ENCODE measurements at regions not wholly inside any gene's neighbourhood (a gene's known extent, or its start where the extent isn't known, plus 50 kb on each side); places are given as distances from the start of the nearest gene placed in this dataset.

DNA sequence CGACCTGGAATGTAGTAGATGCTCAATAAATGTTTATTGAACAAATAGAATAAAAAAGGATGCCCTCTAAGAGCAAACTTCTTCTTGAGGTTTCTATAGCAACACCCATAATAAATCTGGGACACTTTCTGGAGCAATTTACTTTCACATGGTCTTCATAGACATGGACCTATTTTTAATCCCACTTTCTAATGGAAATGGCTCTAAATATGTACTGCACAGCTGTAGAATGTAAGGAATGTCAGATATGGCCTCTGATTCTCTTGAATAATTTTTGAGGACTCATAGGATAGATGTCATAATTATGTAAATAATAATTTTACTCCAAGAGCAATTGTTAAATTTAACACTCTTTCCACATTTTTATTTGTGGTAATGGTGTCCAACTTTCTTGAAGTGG, 133.5 kb upstream of the DAAM1 start (continued):
- TF ChIP-seq, protein P1, sequence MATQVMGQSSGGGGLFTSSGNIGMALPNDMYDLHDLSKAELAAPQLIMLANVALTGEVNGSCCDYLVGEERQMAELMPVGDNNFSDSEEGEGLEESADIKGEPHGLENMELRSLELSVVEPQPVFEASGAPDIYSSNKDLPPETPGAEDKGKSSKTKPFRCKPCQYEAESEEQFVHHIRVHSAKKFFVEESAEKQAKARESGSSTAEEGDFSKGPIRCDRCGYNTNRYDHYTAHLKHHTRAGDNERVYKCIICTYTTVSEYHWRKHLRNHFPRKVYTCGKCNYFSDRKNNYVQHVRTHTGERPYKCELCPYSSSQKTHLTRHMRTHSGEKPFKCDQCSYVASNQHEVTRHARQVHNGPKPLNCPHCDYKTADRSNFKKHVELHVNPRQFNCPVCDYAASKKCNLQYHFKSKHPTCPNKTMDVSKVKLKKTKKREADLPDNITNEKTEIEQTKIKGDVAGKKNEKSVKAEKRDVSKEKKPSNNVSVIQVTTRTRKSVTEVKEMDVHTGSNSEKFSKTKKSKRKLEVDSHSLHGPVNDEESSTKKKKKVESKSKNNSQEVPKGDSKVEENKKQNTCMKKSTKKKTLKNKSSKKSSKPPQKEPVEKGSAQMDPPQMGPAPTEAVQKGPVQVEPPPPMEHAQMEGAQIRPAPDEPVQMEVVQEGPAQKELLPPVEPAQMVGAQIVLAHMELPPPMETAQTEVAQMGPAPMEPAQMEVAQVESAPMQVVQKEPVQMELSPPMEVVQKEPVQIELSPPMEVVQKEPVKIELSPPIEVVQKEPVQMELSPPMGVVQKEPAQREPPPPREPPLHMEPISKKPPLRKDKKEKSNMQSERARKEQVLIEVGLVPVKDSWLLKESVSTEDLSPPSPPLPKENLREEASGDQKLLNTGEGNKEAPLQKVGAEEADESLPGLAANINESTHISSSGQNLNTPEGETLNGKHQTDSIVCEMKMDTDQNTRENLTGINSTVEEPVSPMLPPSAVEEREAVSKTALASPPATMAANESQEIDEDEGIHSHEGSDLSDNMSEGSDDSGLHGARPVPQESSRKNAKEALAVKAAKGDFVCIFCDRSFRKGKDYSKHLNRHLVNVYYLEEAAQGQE (IDR thresholded peaks at IDR 0.05; ENCODE audit: low read depth, low read length): no peak
- TF ChIP-seq CHD2 (IDR thresholded peaks at IDR 0.05; ENCODE audit: low read length, partially characterized antibody) (no peak), MAX (IDR thresholded peaks at IDR 0.05; ENCODE audit: low read depth) (no peak)

- Histone ChIP-seq H3K9ac (no peak overlapping the region), H3K9me3 (no peaks in the 10 kb centered on the region), H3K27me3 (ENCODE audit: insufficient read depth) (no peaks in the 10 kb centered on the region), H3K4me3 (ENCODE audit: low read depth in 2 of 2, low read length in 1 of 2) (no peak overlapping the region), H3K27ac (ENCODE audit: low read depth in 2 of 2, low read length in 1 of 2) (no peak overlapping the region), H3K9me2 (no peaks in the 10 kb centered on the region), H3K79me2 (ENCODE audit: insufficient read depth) (no peaks in the 10 kb centered on the region), H2AFZ (ENCODE audit: low read depth) (no peak overlapping the region), H3K4me2 (no peak overlapping the region), H3F3A (replicated peaks; ENCODE audit: insufficient read depth) (peaks cover 2% of the 10 kb centered on the region), H3K36me3 (replicated peaks in 1 of 2; ENCODE audit: control insufficient read depth in 1 of 2, insufficient read depth in 2 of 2, low read length in 1 of 2) (no peaks in the 10 kb centered on the region), H3K4me1 (ENCODE audit: control insufficient read depth in 1 of 2, insufficient read depth in 2 of 2, low read depth in 1 of 2, low read length in 1 of 2) (no peaks in the 10 kb centered on the region), H4K20me1 (ENCODE audit: insufficient read depth) (no peaks in the 10 kb centered on the region)
- CTCF ChIA-PET: interaction anchor here (0.5 to 2.0 kb wide), 37 partner anchors 9 to 690 kb away, joined by 3 to 25 read pairs (median 4); no protein-coding TSS in a partner anchor
- peak; percentile 65 for DNase-seq
- POLR2A ChIA-PET: interaction anchor here (0.9 kb wide), 1 partner anchor 144 kb away, joined by 3 read pairs; no protein-coding TSS in a partner anchor
- TF ChIP-seq, protein P2, sequence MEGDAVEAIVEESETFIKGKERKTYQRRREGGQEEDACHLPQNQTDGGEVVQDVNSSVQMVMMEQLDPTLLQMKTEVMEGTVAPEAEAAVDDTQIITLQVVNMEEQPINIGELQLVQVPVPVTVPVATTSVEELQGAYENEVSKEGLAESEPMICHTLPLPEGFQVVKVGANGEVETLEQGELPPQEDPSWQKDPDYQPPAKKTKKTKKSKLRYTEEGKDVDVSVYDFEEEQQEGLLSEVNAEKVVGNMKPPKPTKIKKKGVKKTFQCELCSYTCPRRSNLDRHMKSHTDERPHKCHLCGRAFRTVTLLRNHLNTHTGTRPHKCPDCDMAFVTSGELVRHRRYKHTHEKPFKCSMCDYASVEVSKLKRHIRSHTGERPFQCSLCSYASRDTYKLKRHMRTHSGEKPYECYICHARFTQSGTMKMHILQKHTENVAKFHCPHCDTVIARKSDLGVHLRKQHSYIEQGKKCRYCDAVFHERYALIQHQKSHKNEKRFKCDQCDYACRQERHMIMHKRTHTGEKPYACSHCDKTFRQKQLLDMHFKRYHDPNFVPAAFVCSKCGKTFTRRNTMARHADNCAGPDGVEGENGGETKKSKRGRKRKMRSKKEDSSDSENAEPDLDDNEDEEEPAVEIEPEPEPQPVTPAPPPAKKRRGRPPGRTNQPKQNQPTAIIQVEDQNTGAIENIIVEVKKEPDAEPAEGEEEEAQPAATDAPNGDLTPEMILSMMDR (IDR thresholded peaks at IDR 0.05): peak; percentile 88
- TF ChIP-seq SMC3 (IDR thresholded peaks at IDR 0.05; ENCODE audit: low read depth, low read length): peak; percentile 86
- no peak for TF ChIP-seq ZBTB33 (IDR thresholded peaks at IDR 0.05; ENCODE audit: borderline replicate concordance, low read depth)
- TF ChIP-seq JUND (IDR thresholded peaks at IDR 0.05): no peak
- peak; percentile 84 for TF ChIP-seq RAD21 (IDR thresholded peaks at IDR 0.05; ENCODE audit: low read length)
- no peak for TF ChIP-seq POLR2AphosphoS5 (IDR thresholded peaks at IDR 0.05; ENCODE audit: low read depth, low read length)
Observed at GRCh38 chr14:59055439-59056045, 132.9 kb upstream of the DAAM1 start.
